ENCODE measurements at regions not wholly inside any gene's neighbourhood (a gene's known extent, or its start where the extent isn't known, plus 50 kb on each side); places are given as distances from the start of the nearest gene placed in this dataset.

DNA sequence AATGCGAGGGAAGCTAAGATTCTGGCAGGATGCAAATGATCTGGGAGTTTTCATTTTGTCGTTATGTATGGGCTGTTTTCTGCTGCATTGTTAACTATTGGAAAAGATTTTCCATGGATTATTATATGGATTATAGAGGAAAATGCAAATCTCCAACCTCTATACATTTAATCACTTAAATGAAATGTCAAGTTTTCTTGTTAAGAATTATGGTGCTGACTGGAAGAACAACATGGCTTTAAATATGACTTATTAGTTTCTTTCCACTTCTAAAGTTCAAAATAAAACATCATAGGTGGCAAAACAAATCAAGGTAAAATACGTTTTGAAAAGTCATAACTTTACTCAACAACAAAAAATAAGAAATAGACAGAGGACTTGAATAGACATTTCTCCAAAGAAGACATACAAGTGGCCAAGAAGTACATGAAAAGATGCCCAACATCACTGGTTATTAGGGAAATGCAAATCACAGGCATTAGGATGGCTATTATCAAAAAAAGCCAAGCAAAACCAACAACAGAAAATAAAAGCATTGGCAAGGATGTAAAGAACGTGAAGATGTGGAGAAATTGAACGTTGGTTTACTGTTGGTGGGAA, 56.2 kb upstream of the CLDN5 start:
- DNase-seq (ENCODE audit: low read depth) = no peak
- no peak overlapping the region for H3K4me3 ChIP-seq (ENCODE audit: low read depth, low read length)
- TF ChIP-seq, protein P1, sequence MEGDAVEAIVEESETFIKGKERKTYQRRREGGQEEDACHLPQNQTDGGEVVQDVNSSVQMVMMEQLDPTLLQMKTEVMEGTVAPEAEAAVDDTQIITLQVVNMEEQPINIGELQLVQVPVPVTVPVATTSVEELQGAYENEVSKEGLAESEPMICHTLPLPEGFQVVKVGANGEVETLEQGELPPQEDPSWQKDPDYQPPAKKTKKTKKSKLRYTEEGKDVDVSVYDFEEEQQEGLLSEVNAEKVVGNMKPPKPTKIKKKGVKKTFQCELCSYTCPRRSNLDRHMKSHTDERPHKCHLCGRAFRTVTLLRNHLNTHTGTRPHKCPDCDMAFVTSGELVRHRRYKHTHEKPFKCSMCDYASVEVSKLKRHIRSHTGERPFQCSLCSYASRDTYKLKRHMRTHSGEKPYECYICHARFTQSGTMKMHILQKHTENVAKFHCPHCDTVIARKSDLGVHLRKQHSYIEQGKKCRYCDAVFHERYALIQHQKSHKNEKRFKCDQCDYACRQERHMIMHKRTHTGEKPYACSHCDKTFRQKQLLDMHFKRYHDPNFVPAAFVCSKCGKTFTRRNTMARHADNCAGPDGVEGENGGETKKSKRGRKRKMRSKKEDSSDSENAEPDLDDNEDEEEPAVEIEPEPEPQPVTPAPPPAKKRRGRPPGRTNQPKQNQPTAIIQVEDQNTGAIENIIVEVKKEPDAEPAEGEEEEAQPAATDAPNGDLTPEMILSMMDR (IDR thresholded peaks at IDR 0.05; ENCODE audit: insufficient read depth, low read depth, low read length) = no peak

DNA sequence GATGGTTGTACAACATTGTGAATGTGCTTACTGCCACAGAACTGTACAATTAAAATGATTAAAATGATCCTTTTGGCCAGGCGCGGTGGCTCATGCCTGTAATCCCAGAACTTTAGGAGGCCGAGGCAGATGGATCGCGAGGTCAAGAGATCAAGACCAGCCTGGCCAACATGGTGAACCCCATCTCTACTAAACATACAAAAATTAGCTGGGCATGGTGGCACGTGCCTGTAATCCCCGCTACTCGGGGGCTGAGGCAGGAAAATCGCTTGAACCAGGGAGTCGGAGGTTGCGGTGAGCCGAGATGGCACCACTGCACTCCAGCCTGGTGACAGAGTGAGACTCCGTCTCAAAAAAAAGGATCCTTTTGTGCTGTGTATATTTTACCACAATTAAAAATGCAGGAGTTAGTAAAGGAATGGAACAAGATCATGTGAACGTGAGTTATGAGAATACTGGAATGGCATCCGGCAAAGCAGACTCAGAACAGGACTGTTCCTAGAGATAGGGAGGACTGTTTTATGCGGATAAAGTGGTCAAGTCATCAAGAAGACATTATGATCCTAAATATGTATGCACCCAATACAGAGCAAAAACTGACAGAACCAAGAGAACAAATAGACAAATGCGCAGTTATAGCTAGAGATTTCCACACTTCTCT, 58.0 kb upstream of the CLDN5 start:
- H3K4me3 ChIP-seq (ENCODE audit: low read depth, low read length) = no peak overlapping the region
- TF ChIP-seq, protein P1 (IDR thresholded peaks at IDR 0.05; ENCODE audit: insufficient read depth, low read depth, low read length) = no peak
- no peak for DNase-seq (ENCODE audit: low read depth)

DNA sequence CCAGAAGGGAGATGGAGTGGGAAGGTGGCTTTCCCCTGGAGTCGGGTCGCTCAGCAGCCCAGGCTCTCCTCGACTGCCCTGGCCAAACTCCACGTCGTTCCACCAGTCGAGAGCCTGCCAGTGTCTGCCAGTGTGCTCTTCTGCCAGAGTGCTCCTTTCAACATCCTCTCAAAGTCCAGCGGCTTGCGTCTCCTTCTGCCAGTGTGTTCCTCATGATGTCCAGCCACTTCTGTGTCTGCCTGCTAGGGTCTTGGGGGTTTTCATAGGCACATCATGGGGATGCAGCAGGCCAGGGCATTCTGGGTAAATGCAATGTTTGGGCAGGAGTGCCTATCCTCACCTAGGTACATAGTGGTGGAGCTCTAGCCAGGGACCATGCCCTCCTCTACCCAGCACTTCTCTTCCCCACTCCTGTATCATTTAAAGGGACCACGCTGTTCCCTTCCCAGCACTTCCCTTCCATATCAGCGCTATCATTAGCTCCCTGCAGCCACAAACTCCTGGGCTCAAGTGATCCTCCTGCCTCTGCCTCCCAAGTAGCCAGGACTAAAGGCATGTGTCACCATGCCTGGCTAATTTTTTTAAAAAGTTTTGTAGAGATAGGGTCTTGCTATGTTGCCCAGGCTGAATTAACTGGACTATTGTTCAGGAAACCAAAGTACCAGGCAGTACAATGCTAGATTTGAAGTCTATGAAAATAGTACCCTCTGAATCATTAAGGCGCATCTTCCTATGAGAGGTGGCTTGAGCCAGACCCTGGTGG, 62.9 kb upstream of the CLDN5 start:
- DNase-seq (ENCODE audit: low read depth) = no peak
- TF ChIP-seq, protein P1 (IDR thresholded peaks at IDR 0.05; ENCODE audit: insufficient read depth, low read depth, low read length) = no peak
- H3K4me3 ChIP-seq (ENCODE audit: low read depth, low read length) = no peak overlapping the region

DNA sequence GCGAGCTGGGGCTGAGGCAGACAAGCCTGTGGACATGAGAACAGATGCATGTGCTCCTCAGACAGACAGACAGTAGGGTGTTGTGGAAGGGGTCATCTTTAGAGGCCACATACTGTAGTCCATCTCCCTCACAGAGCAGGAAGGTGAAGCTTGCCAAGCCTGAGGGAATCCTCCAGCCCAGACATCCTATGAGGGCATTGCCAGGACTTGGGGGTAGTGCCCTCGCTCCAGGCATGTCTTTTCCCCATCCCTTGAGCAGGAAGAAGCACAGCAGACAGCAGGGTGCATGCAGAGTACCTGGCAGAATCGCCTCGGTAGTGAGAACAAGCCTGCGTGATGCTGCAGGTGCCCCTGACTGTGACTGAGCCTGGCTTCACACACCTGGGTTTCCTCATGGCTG, 66.5 kb upstream of the CLDN5 start:
- no peak for DNase-seq (ENCODE audit: low read depth)
- TF ChIP-seq, protein P1 (IDR thresholded peaks at IDR 0.05; ENCODE audit: insufficient read depth, low read depth, low read length) = no peak
- H3K4me3 ChIP-seq (ENCODE audit: low read depth, low read length) = no peak overlapping the region

DNA sequence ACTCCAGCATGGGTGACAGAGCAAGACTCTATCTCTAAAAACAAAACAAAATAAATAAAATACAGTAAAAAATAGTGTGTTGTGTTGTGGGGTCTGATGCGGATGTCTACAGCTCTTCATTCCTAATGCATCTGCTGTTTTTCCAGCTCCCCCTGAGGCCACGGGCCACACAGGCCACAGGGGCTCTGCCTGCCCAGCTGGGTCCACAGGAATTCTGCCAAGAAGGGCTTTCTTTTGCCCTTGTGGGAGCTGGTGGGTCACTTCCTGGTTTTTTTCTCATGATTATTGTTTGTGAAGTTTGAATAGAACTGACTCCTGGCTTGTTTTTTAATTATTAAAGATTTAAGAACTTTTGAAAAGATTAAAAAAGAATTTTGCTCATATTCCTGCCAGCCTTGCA, 67.4 kb upstream of the CLDN5 start:
- no peak for DNase-seq (ENCODE audit: low read depth)
- TF ChIP-seq, protein P1 (IDR thresholded peaks at IDR 0.05; ENCODE audit: insufficient read depth, low read depth, low read length) = no peak
- no peak overlapping the region for H3K4me3 ChIP-seq (ENCODE audit: low read depth, low read length)

DNA sequence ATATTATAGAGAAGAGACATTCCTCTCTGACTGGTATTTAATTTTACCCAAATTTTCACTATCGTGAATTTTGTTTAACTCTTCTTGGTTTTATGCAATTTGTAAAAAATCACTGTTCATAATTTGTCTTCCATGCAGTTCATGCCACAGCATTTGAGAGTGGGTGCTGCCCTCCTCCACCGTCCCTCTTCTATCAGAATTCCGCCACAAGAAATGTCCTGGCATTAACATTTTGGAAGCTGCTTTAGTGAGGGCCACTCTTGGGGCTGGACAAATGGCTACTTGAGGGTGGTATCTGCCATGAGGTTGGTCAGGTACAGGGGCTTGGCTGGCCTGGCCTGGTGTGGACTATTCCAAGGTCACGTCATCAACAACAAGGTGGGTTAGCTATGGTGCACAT, 68.3 kb upstream of the CLDN5 start:
- DNase-seq (ENCODE audit: low read depth) = no peak
- TF ChIP-seq, protein P1 (IDR thresholded peaks at IDR 0.05; ENCODE audit: insufficient read depth, low read depth, low read length) = no peak
- H3K4me3 ChIP-seq (ENCODE audit: low read depth, low read length) = no peak overlapping the region
